Spleen (tissue), 7 donors: ENCODE measurements at regions not wholly inside any gene's neighbourhood (a gene's known extent, or its start where the extent isn't known, plus 50 kb on each side); places are given as distances from the start of the nearest gene placed in this dataset.

Experiments
- CTCF ChIP-seq, 11 experiments: fragments of 200-600 bp in 7 of 11; fragments of 450-650 bp in 4 of 11; sonication (generic) in 4 of 11; IDR thresholded peaks in 8 of 11; conservative IDR thresholded peaks in 3 of 11; 1 replicate in 7 of 11; 2 replicates in 4 of 11; pipeline versions ENCODE4 v1.4.0 to v1.8.0; 2016 to 2021; ENCODE audit warnings: antibody characterized with exemption in 11 of 11, inconsistent platforms in 4 of 11, mild to moderate bottlenecking in 1 of 11
- POLR2A ChIP-seq, 3 donors: fragments of 450-650 bp; IDR thresholded peaks; one replicate each; pipeline ENCODE4 v1.5.1; 2017; ENCODE audit warnings: antibody characterized with exemption in 3 of 3, mild to moderate bottlenecking in 1 of 3
- donor health status: DM: no; HTN: no; CAD: no; lungs with moderate emphysema.
- donor health status: DM: no; HTN: no; CAD: no.
- donor health status: DM: no; HTN: no; CAD: no.

DNA sequence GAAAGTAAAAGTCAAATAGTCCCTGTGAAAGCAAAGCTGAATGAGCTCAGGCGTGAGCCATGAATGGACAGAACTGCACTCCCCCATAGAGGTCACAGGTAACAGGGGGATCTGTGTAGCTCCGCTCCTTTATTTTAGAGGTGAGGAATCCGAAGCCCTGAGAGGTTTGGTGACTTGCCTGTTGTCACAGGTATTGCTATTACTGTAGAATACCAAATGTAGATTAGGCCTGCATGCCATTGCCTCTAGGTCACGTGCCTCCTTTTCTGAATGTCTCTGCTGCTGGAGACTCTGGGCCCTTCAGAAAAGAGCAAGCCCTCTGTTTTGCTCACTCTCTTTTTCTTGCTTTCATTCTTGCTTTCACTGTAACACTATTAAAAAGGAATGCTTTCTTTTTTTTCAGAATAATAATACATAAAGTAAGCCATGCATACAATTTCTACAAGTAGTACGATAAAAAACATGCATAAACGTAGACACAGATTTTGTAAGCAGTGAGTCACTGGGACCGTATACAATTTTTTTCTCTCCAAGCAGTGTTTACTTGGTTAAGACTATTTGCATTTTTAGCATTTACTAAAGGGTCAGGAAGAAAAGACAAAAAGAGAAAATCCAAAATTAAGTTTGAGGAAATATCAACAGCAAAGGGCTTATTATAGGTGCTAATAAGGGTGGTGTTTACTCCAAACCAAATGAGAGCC lies 568.7 kb upstream of the ADAMTS16 start:
- no peak for TF ChIP-seq POLR2A (IDR thresholded peaks at IDR 0.05)
- TF ChIP-seq CTCF (IDR thresholded peaks at IDR 0.05 in 8 of 11, conservative IDR thresholded peaks at IDR 0.05 in 3 of 11): no peak
